Small intestine (tissue), 7 donors: ENCODE measurements at regions not wholly inside any gene's neighbourhood (a gene's known extent, or its start where the extent isn't known, plus 50 kb on each side); places are given as distances from the start of the nearest gene placed in this dataset.

Experiments used
- DNase-seq, 2 donors: peaks; one replicate each; pipeline versions ENCODE4 v3.0.0 to v3.0.0-alpha.2; 2013
- FAIRE-seq: peaks from 2 replicates; lab custom pipeline; 2012; peaks lifted over from hg19 to GRCh38; lab: Jason Lieb, UNC
- H3K27ac ChIP-seq, 3 donors: one replicate each; pipeline ENCODE4 v1.5.1; 2013; ENCODE audit warnings: low read length in 2 of 3, mild to moderate bottlenecking in 2 of 3, control low read depth in 1 of 3, inconsistent platforms in 1 of 3, low read depth in 1 of 3, moderate library complexity in 1 of 3
- H3K27me3 ChIP-seq, 3 donors: one replicate each; pipeline ENCODE4 v1.6.1; 2013; ENCODE audit warnings: low read length in 3 of 3, inconsistent platforms in 1 of 3; ENCODE audit not compliant: control insufficient read depth in 3 of 3, insufficient read depth in 3 of 3
- H3K36me3 ChIP-seq, 3 donors: one replicate each; pipeline ENCODE4 v1.6.1; 2013; ENCODE audit warnings: low read length in 3 of 3, inconsistent platforms in 1 of 3, low read depth in 1 of 3, mild to moderate bottlenecking in 1 of 3, moderate library complexity in 1 of 3; ENCODE audit not compliant: control insufficient read depth in 3 of 3, insufficient read depth in 2 of 3
- H3K4me1 ChIP-seq, 3 donors: one replicate each; pipeline ENCODE4 v1.6.1; 2013; ENCODE audit warnings: low read length in 2 of 3, inconsistent platforms in 1 of 3, low read depth in 1 of 3, mild to moderate bottlenecking in 1 of 3, moderate library complexity in 1 of 3; ENCODE audit not compliant: control insufficient read depth in 3 of 3, insufficient read depth in 2 of 3
- H3K4me3 ChIP-seq, 3 donors: one replicate each; pipeline ENCODE4 v1.5.1; 2013; ENCODE audit warnings: low read length in 3 of 3, control low read depth in 1 of 3, inconsistent platforms in 1 of 3, low read depth in 1 of 3, mild to moderate bottlenecking in 1 of 3, moderate library complexity in 1 of 3
- H3K9me3 ChIP-seq, 2 donors: one replicate each; pipeline ENCODE4 v1.6.1; 2013; ENCODE audit warnings: low read depth in 1 of 2, low read length in 1 of 2; ENCODE audit not compliant: control insufficient read depth in 2 of 2, insufficient read depth in 1 of 2
- WGBS, 3 donors: extraction: QIAGEN DNeasy Blood & Tissue Kit; methylation state at CpG; one replicate each; pipeline ENCODE4 v1.1.7; 2013; 5-methylcytosine and 5-hydroxymethylcytosine counted together
- donor health status: healthy with polysubstance abuse.
- donor health status: control.
- donor health status: control.
- donor health status: Bipolar disorder and iron deficiency.
- donor health status: healthy.

DNA sequence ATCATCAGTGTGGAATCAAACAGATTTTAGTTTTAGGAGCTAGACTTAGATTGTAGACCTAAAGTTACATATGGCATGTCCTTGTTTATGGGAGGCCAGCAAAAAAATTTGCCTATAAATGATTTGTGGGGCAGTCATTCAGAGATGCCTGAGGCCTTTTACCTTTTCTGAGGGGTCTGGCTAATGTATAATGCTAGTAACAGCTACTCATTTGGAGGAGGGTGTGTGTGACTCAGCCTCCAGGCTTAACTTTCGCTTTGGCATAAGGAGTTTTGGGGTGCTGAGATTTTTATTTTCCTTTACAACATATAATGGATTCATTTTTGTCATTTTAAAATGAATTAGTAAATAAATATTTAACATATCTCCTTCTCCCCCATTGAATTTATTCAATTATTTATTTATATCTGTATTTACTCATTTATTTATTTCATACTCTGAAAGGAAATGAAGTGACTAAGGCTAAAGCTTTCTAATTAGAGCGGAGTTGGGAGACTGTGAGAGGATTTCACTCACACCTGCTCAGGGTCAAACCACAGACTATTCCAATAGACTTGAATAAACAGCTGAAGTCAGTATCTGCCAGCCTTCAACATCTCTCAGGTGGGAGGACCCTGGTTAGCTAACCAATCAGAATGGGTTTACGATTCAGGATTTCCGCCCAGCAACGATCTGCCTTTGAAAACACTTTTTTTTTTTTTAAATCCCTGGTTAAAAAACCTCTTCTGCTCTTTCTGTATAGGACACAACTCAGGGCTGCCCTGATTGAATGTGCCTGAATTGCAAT lies 487.5 kb upstream of the SGCD start:
- no peaks in the 10 kb centered on the region for H3K9me3 ChIP-seq
- no peak overlapping the region for H3K27ac ChIP-seq
- H3K4me1 ChIP-seq, result no peaks in the 10 kb centered on the region
- no peak for FAIRE-seq
- 65 to 77% (median 75%) methylated on average over 5 of the region's 5 CpGs for WGBS, 3 donors
- H3K27me3 ChIP-seq, result no peaks in the 10 kb centered on the region
- no peak overlapping the region for H3K4me3 ChIP-seq
- no peaks in the 10 kb centered on the region for H3K36me3 ChIP-seq
- no peak for DNase-seq

GRCh38 chr5:155844542-155844941 lies 482.4 kb upstream of the SGCD start:
- H3K4me1 ChIP-seq, result no peaks in the 10 kb centered on the region
- 50 to 74% (median 53%) methylated on average over 4 of the region's 4 CpGs for WGBS, 3 donors
- DNase-seq (no peak), FAIRE-seq (no peak)
- no peaks in the 10 kb centered on the region for H3K9me3 ChIP-seq
- no peaks in the 10 kb centered on the region for H3K36me3 ChIP-seq
- H3K27me3 ChIP-seq, result no peaks in the 10 kb centered on the region
- H3K27ac ChIP-seq, result no peak overlapping the region
- H3K4me3 ChIP-seq, result no peak overlapping the region

GRCh38 chr5:155850370-155850769 lies 476.6 kb upstream of the SGCD start:
- 33 to 63% (median 50%) methylated on average over 3 of the region's 3 CpGs for WGBS, 3 donors
- FAIRE-seq (no peak), DNase-seq (no peak)
- Histone ChIP-seq H3K9me3 (no peaks in the 10 kb centered on the region), H3K4me1 (no peaks in the 10 kb centered on the region), H3K4me3 (no peak overlapping the region), H3K27ac (no peak overlapping the region), H3K36me3 (no peaks in the 10 kb centered on the region), H3K27me3 (no peaks in the 10 kb centered on the region)

GRCh38 chr5:155866971-155867370 lies 460.0 kb upstream of the SGCD start:
- Histone ChIP-seq H3K27ac (no peak overlapping the region), H3K4me3 (no peak overlapping the region), H3K4me1 (no peaks in the 10 kb centered on the region), H3K27me3 (no peaks in the 10 kb centered on the region), H3K9me3 (no peaks in the 10 kb centered on the region), H3K36me3 (no peaks in the 10 kb centered on the region)
- FAIRE-seq (no peak), DNase-seq (no peak)
- 57 to 70% (median 57%) methylated on average over 3 of the region's 3 CpGs for WGBS, 3 donors

DNA sequence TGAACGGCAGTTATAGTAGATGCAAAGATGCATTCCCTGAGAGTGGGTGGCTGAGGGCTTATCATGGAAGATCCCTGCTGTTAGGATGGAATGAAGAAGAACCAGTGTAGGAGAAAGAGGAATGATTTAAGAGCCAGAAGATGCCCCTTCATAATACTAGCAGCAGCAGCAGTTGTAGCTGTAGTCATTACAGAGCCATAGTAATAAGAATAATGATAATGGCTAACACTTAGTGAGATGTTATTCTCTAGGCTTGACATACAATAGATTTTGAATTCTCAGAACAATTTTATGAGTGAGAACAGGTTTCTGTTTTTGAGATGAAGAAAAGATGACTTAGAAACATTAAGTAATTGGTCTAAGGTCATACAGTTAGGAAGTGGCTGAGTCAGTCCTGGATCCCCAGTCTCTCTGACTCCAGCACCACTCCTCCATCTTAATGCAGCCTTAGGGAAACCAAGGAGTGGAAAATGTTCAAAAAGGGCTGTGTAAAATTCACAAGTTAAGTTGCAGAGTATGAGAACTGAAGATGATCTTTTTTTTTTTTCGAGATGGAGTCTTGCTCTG lies 459.4 kb upstream of the SGCD start:
- no peaks in the 10 kb centered on the region for H3K27me3 ChIP-seq
- no peak for FAIRE-seq
- H3K4me1 ChIP-seq, result no peaks in the 10 kb centered on the region
- WGBS, 3 donors, result 62 to 83% (median 64%) methylated on average over 2 of the region's 2 CpGs
- H3K27ac ChIP-seq, result no peak overlapping the region
- H3K9me3 ChIP-seq, result no peaks in the 10 kb centered on the region
- no peaks in the 10 kb centered on the region for H3K36me3 ChIP-seq
- H3K4me3 ChIP-seq, result no peak overlapping the region
- no peak for DNase-seq

GRCh38 chr5:155870636-155871035 lies 456.3 kb upstream of the SGCD start:
- 26 to 67% (median 41%) methylated on average over 7 of the region's 7 CpGs for WGBS, 3 donors
- Histone ChIP-seq H3K4me1 (no peaks in the 10 kb centered on the region), H3K4me3 (no peak overlapping the region), H3K27me3 (no peaks in the 10 kb centered on the region), H3K36me3 (no peaks in the 10 kb centered on the region), H3K9me3 (no peaks in the 10 kb centered on the region), H3K27ac (no peak overlapping the region)
- DNase-seq (no peak), FAIRE-seq (no peak)

- 38 to 64% (median 43%) methylated on average over 2 of the region's 2 CpGs for WGBS, 3 donors
- DNase-seq (no peak), FAIRE-seq (no peak)
- Histone ChIP-seq H3K9me3 (no peaks in the 10 kb centered on the region), H3K4me3 (no peak overlapping the region), H3K4me1 (no peaks in the 10 kb centered on the region), H3K27ac (no peak overlapping the region), H3K36me3 (no peaks in the 10 kb centered on the region), H3K27me3 (no peaks in the 10 kb centered on the region)
Observed at GRCh38 chr5:155871623-155872022, 455.3 kb upstream of the SGCD start.

DNA sequence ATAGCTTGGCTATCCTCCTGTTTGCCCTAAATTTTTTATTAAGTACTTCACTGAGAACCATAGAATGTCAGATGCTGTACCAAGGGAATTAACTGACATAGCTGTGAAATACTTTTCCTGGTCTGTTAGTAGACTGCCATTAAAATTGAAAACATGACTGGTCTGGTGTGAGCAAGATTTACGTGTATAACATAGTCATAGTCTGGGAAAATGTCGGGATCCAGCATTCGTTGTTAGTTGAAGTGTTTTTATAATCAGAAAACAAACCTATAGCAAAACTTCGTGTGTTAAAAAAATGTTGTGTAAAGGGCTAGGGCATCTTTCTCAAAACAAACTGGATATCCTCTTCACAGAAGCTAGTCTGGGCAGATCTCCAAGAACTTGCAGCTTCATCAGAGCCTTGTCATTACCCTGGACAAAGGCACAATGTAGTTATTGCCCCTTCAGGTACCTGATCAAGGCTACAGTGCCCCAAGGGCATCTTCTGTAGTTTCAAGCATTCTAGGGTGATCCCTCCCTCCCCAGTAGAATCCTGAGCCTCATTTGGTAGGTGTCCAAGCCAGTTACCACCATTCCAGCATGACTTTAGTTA lies 454.2 kb upstream of the SGCD start:
- H3K36me3 ChIP-seq, result no peaks in the 10 kb centered on the region
- H3K4me1 ChIP-seq, result no peaks in the 10 kb centered on the region
- no peaks in the 10 kb centered on the region for H3K9me3 ChIP-seq
- FAIRE-seq, result no peak
- H3K27me3 ChIP-seq, result no peaks in the 10 kb centered on the region
- H3K27ac ChIP-seq, result no peak overlapping the region
- 54 to 69% (median 67%) methylated on average over 4 of the region's 4 CpGs for WGBS, 3 donors
- H3K4me3 ChIP-seq, result no peak overlapping the region
- DNase-seq, result no peak
